ENCODE measurements at regions not wholly inside any gene's neighbourhood (a gene's known extent, or its start where the extent isn't known, plus 50 kb on each side); places are given as distances from the start of the nearest gene placed in this dataset.

DNA sequence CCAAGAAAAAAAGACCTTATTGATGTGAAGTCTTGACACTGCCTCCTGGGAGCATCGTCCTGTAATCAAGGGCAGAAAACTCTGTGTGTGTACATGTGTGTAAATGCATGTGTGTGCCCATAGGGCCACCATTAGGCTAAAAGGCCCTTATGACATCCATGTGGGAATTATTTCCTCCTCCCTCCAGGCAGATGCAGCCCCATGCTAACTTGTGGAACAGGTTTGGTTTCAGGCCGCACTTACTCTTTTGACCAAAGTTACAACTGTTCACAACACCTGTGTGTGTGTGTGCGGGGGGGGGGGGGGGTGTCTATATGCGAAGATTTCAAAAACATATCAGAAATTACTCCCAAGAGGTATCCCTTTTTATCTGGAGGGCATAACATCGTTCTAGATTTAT lies 87.4 kb upstream of the SLC14A2 start:
- TF ChIP-seq, protein P1, sequence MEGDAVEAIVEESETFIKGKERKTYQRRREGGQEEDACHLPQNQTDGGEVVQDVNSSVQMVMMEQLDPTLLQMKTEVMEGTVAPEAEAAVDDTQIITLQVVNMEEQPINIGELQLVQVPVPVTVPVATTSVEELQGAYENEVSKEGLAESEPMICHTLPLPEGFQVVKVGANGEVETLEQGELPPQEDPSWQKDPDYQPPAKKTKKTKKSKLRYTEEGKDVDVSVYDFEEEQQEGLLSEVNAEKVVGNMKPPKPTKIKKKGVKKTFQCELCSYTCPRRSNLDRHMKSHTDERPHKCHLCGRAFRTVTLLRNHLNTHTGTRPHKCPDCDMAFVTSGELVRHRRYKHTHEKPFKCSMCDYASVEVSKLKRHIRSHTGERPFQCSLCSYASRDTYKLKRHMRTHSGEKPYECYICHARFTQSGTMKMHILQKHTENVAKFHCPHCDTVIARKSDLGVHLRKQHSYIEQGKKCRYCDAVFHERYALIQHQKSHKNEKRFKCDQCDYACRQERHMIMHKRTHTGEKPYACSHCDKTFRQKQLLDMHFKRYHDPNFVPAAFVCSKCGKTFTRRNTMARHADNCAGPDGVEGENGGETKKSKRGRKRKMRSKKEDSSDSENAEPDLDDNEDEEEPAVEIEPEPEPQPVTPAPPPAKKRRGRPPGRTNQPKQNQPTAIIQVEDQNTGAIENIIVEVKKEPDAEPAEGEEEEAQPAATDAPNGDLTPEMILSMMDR (IDR thresholded peaks at IDR 0.05): no peak
- no peak for TF ChIP-seq POLR2A (IDR thresholded peaks at IDR 0.05)
